ENCODE measurements at regions not wholly inside any gene's neighbourhood (a gene's known extent, or its start where the extent isn't known, plus 50 kb on each side); places are given as distances from the start of the nearest gene placed in this dataset.
"Not testable (repeated sequence)": the region's sequence is repeated elsewhere in the genome, so short reads cannot be mapped to it uniquely, and the experiment has no call there.

DNA sequence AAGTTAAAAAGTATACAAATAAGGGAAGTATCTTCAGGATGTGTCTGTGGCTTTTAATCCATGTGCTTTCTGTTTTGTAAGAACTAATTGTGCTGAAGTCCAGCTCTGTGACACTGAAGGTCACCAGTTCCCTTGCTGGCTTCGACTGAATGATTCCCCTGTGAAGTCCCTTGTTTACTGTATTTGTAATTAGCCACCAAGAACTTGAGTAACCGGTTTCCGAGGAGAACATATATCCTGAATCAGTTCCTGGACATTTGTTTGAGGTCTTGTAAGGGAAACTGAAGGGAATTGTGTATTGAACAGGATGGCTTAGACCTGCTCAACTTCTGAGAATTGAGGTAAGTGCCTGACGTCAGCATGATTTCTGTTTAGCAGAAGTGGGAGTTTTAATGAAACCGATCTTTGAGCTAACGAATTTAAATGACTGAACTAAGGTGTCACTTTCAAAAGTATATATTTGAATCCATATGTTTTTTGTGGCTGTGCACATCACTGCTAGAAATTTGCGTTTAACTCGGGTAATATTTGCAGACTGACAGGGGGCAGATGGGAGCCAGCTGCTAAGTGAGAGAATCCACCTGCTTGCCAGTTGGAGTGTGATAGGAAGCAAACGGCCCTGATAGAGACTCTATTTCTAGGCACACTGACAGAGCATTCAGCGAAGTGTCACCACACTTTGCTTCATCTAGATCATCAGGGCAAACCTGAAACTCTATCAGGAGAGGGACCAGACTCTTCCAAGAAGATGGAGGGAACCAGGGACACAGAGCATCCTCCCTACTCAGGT, 530.0 kb downstream of the RFC3 start:
- peak; percentile 42 to 59 (median 47) for DNase-seq (ENCODE audit: low read depth in 4 of 4, low spot score in 2 of 4)

DNA sequence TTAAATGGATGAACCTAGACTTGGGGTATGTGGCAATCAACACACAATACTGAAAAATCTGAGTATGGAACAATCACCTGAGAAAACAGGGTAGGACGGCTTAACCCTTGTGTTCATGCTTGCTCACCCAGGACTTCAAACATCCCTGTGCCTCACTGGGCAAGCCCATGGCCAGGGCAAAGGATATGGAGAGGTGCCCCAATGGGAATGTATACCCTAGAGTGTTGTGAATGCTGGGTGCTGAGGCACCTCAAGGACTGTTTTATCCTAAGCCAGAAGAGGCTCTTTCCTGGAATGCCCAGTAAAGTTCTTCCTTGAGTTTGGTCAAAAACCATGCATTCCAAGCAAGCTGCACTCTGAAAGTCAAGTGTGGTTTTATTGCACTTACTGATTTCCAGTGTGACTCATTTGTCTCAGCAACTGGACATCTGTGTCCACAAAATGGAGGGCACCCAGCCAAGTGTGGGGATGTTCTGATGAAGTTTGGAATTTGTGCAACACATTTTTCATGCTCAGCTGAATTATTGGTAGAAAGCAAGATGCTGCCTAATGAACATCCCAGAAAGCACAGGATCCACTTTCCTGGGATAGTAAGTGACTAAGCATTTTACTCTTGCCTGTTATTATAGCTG, 531.3 kb downstream of the RFC3 start:
- DNase-seq (ENCODE audit: low read depth in 4 of 4, low spot score in 2 of 4) = no peak

GRCh38 chr13:34350671-34351070, 532.7 kb downstream of the RFC3 start:
- no peak for DNase-seq (ENCODE audit: low read depth in 4 of 4, low spot score in 2 of 4)

DNA sequence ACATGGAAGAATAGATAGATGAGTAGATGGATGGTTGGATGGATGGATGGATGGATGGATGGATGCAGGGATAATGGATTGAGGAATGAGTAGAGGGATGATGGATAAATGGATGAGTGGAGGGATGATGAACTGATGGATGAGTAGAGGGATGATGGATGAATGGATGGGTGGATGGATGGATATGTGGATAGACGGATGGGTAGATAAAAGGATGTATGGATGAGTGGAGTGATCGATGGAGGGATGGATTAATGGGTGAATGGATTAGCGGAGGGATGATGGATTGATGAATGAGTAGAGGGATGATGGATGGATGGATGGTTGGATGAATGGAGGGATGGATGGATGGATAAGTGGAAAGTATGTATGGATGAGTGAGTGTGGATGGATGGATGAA, 533.2 kb downstream of the RFC3 start:
- no peak for DNase-seq (ENCODE audit: low read depth in 4 of 4, low spot score in 2 of 4)

GRCh38 chr13:34352958-34353357, 535.0 kb downstream of the RFC3 start:
- DNase-seq (ENCODE audit: low read depth in 4 of 4, low spot score in 2 of 4) = no peak

- DNase-seq (ENCODE audit: low read depth in 4 of 4, low spot score in 2 of 4) = no peak
Measured at GRCh38 chr13:34356686-34357434, 538.9 kb downstream of the RFC3 start.

GRCh38 chr13:34357435-34358232, 539.7 kb downstream of the RFC3 start:
- DNase-seq (ENCODE audit: low read depth in 4 of 4, low spot score in 2 of 4) = no peak

DNA sequence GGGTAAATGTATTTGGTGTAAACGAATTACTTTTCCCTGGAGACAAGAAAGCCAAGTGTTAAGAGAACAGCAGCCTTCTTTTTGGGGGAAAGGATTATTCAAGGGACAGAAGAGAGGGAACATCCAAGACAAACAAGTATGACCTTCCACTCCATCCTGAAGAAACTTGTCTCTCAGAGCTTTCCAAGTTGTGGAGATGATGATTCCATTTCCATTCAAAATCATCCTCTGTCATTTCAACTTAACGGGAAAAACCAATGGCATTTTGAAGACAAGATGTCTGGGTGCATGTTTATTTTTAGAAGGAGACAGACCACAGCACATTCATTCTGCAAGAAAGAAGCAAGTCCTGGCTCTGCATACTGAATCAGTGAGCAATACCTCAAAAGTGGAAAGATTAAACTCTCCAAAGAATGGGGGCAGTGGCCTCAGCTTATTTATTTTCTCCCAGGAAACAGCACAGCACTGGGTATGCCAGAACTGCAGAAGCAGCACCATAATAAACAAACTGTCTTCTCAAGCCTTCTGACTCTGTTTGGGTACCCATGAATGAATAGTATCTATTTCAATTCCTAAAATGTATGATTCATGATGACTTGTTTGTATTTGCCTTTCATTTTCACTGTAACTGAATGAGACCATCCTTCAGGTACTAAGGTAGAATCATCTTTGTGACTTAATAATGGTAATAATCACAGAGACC, 541.0 kb downstream of the RFC3 start:
- no peak for DNase-seq (ENCODE audit: low read depth in 4 of 4, low spot score in 2 of 4)

- DNase-seq (ENCODE audit: low read depth in 4 of 4, low spot score in 2 of 4) = no peak
Measured at GRCh38 chr13:34360702-34361101, 542.8 kb downstream of the RFC3 start.

- no peak for DNase-seq (ENCODE audit: low read depth in 4 of 4, low spot score in 2 of 4)
Measured at GRCh38 chr13:34361560-34361959, 543.6 kb downstream of the RFC3 start.

DNA sequence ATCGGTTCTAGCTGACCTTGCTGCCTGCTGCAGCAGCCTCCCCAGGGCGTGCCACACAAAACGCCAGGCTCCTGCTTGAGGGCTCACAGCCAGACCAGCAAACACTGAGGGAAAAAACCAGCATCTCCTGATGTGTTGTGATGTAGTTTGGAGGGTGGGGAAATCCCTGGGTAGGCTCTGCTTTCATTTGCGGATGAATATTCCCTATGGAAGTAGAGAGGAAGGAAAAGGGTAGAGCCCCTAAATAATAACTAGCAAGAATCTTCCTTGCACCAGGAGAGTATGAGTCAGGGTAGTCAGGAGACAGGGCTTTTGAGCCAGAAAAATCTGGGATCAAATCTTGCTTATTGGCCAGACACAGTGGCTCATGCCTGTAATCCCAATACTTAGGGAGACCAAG, 545.3 kb downstream of the RFC3 start:
- DNase-seq (ENCODE audit: low read depth in 4 of 4, low spot score in 2 of 4) = no peak

- no peak for DNase-seq (ENCODE audit: low read depth in 4 of 4, low spot score in 2 of 4)
Measured at GRCh38 chr13:34364633-34365032, 546.7 kb downstream of the RFC3 start.

DNA sequence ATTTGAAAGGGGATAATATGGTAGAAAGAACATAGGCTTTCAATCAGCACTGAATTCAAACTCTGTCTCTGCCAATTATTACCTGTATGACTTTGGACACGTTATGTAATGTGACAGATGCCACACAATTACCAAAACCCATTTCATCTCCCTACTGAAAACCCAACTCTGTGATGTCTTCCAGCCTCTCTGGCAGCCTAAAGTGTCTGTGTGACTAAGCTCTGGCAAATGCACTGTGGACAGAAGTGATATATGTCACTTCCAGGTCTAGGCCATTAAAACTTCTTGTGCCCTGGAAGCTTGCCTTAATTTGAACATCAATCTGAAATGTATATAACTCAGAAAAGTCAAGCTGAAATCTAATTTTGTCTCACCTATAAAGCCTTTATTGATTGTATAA, 552.0 kb downstream of the RFC3 start:
- no peak for DNase-seq (ENCODE audit: low read depth in 4 of 4, low spot score in 2 of 4)

GRCh38 chr13:34371108-34371507, 553.2 kb downstream of the RFC3 start:
- DNase-seq (ENCODE audit: low read depth in 4 of 4, low spot score in 2 of 4) = no peak

GRCh38 chr13:34371645-34372395, 553.9 kb downstream of the RFC3 start:
- no peak for DNase-seq (ENCODE audit: low read depth in 4 of 4, low spot score in 2 of 4)

DNA sequence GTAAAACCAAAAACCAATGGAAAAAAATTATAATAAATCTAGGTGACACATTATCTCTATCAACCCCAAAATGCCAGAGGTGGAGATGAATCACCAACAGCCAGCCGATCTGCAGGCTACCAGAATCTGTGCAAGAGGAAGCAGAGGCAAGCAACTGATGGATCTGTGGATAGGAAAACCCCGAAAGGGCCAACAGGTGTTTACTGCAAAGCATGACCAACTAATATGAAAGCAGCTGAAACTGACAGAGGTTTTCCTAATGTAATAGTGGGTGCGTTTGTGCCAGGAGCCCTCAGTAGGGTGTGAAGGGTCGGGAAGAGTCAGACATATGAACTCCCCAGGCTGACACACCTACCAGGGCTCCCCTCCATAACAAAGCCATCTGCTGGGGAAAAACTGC, 554.6 kb downstream of the RFC3 start:
- DNase-seq (ENCODE audit: low read depth in 4 of 4, low spot score in 2 of 4) = no peak

- no peak for DNase-seq (ENCODE audit: low read depth in 4 of 4, low spot score in 2 of 4)
Measured at GRCh38 chr13:34376483-34376882, 558.5 kb downstream of the RFC3 start.

DNA sequence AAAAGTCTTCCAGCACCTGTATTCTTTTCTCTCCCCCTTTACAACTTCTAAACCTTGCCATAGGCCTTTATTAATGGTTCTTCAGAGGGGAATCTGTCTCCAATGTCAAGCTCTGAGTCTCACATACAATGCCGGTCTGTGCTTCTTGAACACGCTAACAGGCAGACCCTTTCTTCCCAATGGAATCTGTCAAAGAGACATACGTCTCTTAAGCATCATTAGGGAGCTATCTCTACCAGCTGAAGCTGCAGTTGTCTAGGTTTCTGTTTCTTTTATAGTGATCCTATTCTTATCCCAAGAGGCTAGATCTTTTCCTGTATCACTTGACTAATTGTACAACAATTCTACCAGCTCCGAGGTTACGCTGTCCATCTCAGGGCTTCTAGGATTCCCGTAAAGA, 560.8 kb upstream of the NBEA start:
- DNase-seq (ENCODE audit: low read depth in 4 of 4, low spot score in 2 of 4) = no peak

DNA sequence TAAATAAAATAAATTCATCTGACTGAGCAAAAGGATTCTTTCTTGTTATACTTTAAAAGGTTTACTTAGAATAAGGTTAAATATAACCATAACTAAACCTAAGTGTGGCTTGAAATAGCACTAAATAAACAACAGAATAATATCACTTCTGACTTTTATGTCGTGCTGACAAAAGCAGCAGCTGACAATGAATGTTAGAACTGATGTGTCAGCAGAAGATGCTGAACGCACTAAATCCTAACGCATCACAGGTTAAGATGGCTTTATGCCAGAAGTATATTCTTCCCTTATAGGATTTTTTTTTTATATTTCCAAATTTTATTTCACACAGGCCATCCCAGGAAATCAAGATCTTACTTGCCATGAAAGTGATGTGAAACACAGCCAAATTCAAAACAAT, 558.3 kb upstream of the NBEA start:
- no peak for DNase-seq (ENCODE audit: low read depth in 4 of 4, low spot score in 2 of 4)

- DNase-seq (ENCODE audit: low read depth in 4 of 4, low spot score in 2 of 4) = not testable (repeated sequence)
Measured at GRCh38 chr13:34386229-34386628, 555.8 kb upstream of the NBEA start.

All from left renal cortex interstitium (tissue), 4 donors.